SIG-M5 (cell line): ENCODE measurements at regions not wholly inside any gene's neighbourhood (a gene's known extent, or its start where the extent isn't known, plus 50 kb on each side); places are given as distances from the start of the nearest gene placed in this dataset.
"Not testable (repeated sequence)": the region's sequence is repeated elsewhere in the genome, so short reads cannot be mapped to it uniquely, and the experiment has no call there.

Source experiments
- DNase-seq: peaks from one replicate; lab custom pipeline; 2025; lab: John Stamatoyannopoulos, UW

- no peak for DNase-seq
Observed at GRCh38 chr7:131726686-131727085, 170.3 kb upstream of the PODXL start.

GRCh38 chr7:131726031-131726430, 169.6 kb upstream of the PODXL start:
- DNase-seq: no peak

- DNase-seq: no peak
Observed at GRCh38 chr7:131724776-131725345, 168.4 kb upstream of the PODXL start.

- no peak for DNase-seq
Observed at GRCh38 chr7:131723926-131724325, 167.5 kb upstream of the PODXL start.

- no peak for DNase-seq
Observed at GRCh38 chr7:131722371-131722770, 165.9 kb upstream of the PODXL start.

- no peak for DNase-seq
Observed at GRCh38 chr7:131721660-131722059, 165.2 kb upstream of the PODXL start.

GRCh38 chr7:131720703-131721102, 164.3 kb upstream of the PODXL start:
- DNase-seq: no peak

GRCh38 chr7:131717181-131717580, 160.8 kb upstream of the PODXL start:
- DNase-seq: no peak

GRCh38 chr7:131699323-131699722, 142.9 kb upstream of the PODXL start:
- no peak for DNase-seq

- no peak for DNase-seq
Observed at GRCh38 chr7:131692131-131692960, 135.9 kb upstream of the PODXL start.

- no peak for DNase-seq
Observed at GRCh38 chr7:131691454-131692130, 135.2 kb upstream of the PODXL start.

GRCh38 chr7:131690441-131690840, 134.0 kb upstream of the PODXL start:
- no peak for DNase-seq

GRCh38 chr7:131689662-131690234, 133.3 kb upstream of the PODXL start:
- DNase-seq: no peak

GRCh38 chr7:131688738-131689661, 132.6 kb upstream of the PODXL start:
- DNase-seq: no peak

- no peak for DNase-seq
Observed at GRCh38 chr7:131687296-131687695, 130.9 kb upstream of the PODXL start.

GRCh38 chr7:131686833-131687232, 130.4 kb upstream of the PODXL start:
- no peak for DNase-seq

GRCh38 chr7:131683536-131684125, 127.2 kb upstream of the PODXL start:
- no peak for DNase-seq

GRCh38 chr7:131681961-131682360, 125.5 kb upstream of the PODXL start:
- no peak for DNase-seq

GRCh38 chr7:131679071-131679470, 122.6 kb upstream of the PODXL start:
- not testable (repeated sequence) for DNase-seq

- not testable (repeated sequence) for DNase-seq
Observed at GRCh38 chr7:131676850-131677249, 120.4 kb upstream of the PODXL start.

GRCh38 chr7:131674131-131674530, 117.7 kb upstream of the PODXL start:
- DNase-seq: no peak
